Loucy (cell line): ENCODE measurements at regions not wholly inside any gene's neighbourhood (a gene's known extent, or its start where the extent isn't known, plus 50 kb on each side); places are given as distances from the start of the nearest gene placed in this dataset.

Source experiments
- H2AFZ ChIP-seq: fragments of 200-600 bp; sonication (generic); 2 replicates; pipeline ENCODE4 v1.6.0; 2016; ENCODE audit warnings: antibody characterized with exemption, mild to moderate bottlenecking, low read length, moderate library complexity
- H3F3A ChIP-seq: fragments of 200-600 bp; 2 replicates; pipeline ENCODE4 v1.6.0; 2016; ENCODE audit warnings: antibody characterized with exemption, low read depth, mild to moderate bottlenecking
- H3K27me3 ChIP-seq: fragments of 200-600 bp; sonication (generic); 2 replicates; pipeline ENCODE4 v1.6.1; 2014; ENCODE audit warnings: low read length, mild to moderate bottlenecking; ENCODE audit not compliant: insufficient read depth, poor library complexity, severe bottlenecking
- H3K36me3 ChIP-seq: fragments of 200-600 bp; sonication (generic); 2 replicates; pipeline ENCODE4 v1.6.1; 2016; ENCODE audit warnings: low read length; ENCODE audit not compliant: insufficient read depth
- H3K4me1 ChIP-seq: fragments of 200-600 bp; sonication (generic); 2 replicates; pipeline ENCODE4 v1.5.1; 2014; ENCODE audit warnings: low read length, mild to moderate bottlenecking; ENCODE audit not compliant: insufficient read depth, poor library complexity, severe bottlenecking
- H3K4me2 ChIP-seq: fragments of 200-600 bp; sonication (generic); 2 replicates; pipeline ENCODE4 v1.6.0; 2014; ENCODE audit warnings: antibody characterized with exemption, low read length, low read depth, mild to moderate bottlenecking; ENCODE audit not compliant: poor library complexity, severe bottlenecking
- H3K4me3 ChIP-seq: fragments of 200-600 bp; sonication (generic); 2 replicates; pipeline ENCODE4 v1.5.1; 2014; ENCODE audit warnings: low read length, mild to moderate bottlenecking, mixed read lengths; ENCODE audit not compliant: poor library complexity, severe bottlenecking
- H3K79me2 ChIP-seq: fragments of 200-600 bp; sonication (generic); 2 replicates; pipeline ENCODE4 v1.6.1; 2014; ENCODE audit warnings: low read length; ENCODE audit not compliant: insufficient read depth
- H3K9ac ChIP-seq: fragments of 200-600 bp; sonication (generic); 2 replicates; pipeline ENCODE4 v1.6.0; 2014; ENCODE audit warnings: mild to moderate bottlenecking, low read depth, low read length, moderate library complexity; ENCODE audit not compliant: poor library complexity, severe bottlenecking
- H3K9me2 ChIP-seq: fragments of 200-600 bp; sonication (generic); replicated peaks from 2 replicates; pipeline ENCODE4 v1.6.1; 2016; ENCODE audit warnings: low read depth, low read length, mixed read lengths
- H3K9me3 ChIP-seq: fragments of 200-600 bp; sonication (generic); 2 replicates; pipeline ENCODE4 v1.6.1; 2014; ENCODE audit warnings: mild to moderate bottlenecking, antibody characterized with exemption, low read length, low read depth; ENCODE audit not compliant: insufficient read depth
- H4K20me1 ChIP-seq: fragments of 200-600 bp; sonication (generic); 2 replicates; pipeline ENCODE4 v1.6.0; 2014; ENCODE audit warnings: antibody characterized with exemption, low read length, mild to moderate bottlenecking; ENCODE audit not compliant: insufficient read depth, poor library complexity, severe bottlenecking
- EZH2phosphoT487 ChIP-seq: fragments of 200-600 bp; IDR thresholded peaks from 2 replicates; pipeline ENCODE4 v1.6.1; 2018; ENCODE audit warnings: antibody characterized with exemption, mild to moderate bottlenecking, moderate library complexity, borderline replicate concordance
- TF ChIP-seq, protein P1 (sequence below): fragments of 200-600 bp; sonication (generic); conservative IDR thresholded peaks from 2 replicates; pipeline ENCODE4 v1.5.1; 2014; ENCODE audit warnings: mild to moderate bottlenecking, antibody characterized with exemption, low read length

- Histone ChIP-seq H3K9me2 (no peaks in the 10 kb centered on the region), H3K36me3 (no peaks in the 10 kb centered on the region), H3K9me3 (peaks cover 9% of the 10 kb centered on the region; the same call in 1 of the 2 replicates), H3K9ac (no peak overlapping the region), H2AFZ (no peak overlapping the region), H3F3A (no peaks in the 10 kb centered on the region), H3K4me2 (no peak overlapping the region), H3K79me2 (no peaks in the 10 kb centered on the region), H4K20me1 (no peaks in the 10 kb centered on the region), H3K27me3 (no peaks in the 10 kb centered on the region), H3K4me3 (no peak overlapping the region), H3K4me1 (no peaks in the 10 kb centered on the region)
- TF ChIP-seq EZH2phosphoT487: no peak
- TF ChIP-seq, protein P1, sequence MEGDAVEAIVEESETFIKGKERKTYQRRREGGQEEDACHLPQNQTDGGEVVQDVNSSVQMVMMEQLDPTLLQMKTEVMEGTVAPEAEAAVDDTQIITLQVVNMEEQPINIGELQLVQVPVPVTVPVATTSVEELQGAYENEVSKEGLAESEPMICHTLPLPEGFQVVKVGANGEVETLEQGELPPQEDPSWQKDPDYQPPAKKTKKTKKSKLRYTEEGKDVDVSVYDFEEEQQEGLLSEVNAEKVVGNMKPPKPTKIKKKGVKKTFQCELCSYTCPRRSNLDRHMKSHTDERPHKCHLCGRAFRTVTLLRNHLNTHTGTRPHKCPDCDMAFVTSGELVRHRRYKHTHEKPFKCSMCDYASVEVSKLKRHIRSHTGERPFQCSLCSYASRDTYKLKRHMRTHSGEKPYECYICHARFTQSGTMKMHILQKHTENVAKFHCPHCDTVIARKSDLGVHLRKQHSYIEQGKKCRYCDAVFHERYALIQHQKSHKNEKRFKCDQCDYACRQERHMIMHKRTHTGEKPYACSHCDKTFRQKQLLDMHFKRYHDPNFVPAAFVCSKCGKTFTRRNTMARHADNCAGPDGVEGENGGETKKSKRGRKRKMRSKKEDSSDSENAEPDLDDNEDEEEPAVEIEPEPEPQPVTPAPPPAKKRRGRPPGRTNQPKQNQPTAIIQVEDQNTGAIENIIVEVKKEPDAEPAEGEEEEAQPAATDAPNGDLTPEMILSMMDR: no peak
These were observed 100.0 kb upstream of the KBTBD8 start for GRCh38 chr3:66898155-66898554.

DNA sequence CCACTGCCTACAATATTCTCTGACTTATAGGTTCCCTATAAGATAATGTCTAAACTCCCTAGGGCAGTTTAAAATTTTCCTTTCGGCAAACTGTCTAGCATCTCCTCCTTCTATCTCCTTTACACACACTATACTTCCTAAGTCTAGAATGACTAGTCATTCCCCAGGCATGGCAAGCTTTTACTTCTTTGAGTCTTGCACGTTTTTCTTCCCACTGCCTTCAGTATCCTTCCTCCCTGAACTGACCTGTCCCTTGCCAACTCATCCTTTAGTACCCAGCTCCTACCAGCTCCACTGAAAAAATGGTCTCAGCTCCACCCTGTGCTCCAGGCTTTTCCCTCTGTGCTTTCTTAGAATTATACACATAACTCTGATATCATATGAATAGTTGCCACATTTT lies 93.8 kb upstream of the KBTBD8 start:
- no peaks in the 10 kb centered on the region for H3K4me1 ChIP-seq
- no peaks in the 10 kb centered on the region for H4K20me1 ChIP-seq
- no peaks in the 10 kb centered on the region for H3K27me3 ChIP-seq
- H3K9me2 ChIP-seq: no peaks in the 10 kb centered on the region
- H3K36me3 ChIP-seq: no peaks in the 10 kb centered on the region
- H2AFZ ChIP-seq: no peak overlapping the region
- peaks cover 5% of the 10 kb centered on the region; the same call in 1 of the 2 replicates for H3K9me3 ChIP-seq
- H3K4me3 ChIP-seq: no peak overlapping the region
- H3F3A ChIP-seq: no peaks in the 10 kb centered on the region
- TF ChIP-seq, protein P1: no peak
- TF ChIP-seq EZH2phosphoT487: no peak
- H3K79me2 ChIP-seq: no peaks in the 10 kb centered on the region
- H3K9ac ChIP-seq: no peak overlapping the region
- H3K4me2 ChIP-seq: no peak overlapping the region

DNA sequence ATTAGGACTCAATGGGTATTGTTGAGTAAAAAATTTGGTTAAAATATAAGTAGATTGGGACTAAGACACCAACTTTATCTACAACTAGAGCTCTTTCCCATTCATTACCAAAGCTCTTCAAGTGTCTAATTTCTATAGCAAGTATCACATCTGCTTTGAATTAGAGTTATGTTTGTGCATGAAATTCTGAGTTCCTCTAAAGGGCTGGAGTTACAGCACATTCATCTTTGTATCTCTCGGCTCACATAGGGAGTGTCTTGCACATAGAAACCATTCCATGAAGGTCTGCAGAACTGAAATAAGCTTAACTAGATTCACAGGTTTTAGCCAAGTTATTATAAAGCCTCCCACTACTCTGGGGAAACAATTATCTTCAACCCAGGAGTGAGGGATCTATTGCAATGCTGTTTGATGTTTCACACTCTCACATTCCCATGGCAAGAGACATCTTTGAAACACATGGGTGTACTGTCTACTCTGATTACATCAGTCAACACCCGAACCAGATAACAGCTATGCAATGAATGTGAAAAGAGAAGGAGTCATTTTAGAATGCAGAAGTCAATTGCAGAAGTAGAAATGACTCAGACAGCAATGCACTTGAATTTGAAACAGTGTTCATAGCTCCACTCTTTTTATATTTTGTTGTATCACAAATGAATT lies 93.1 kb upstream of the KBTBD8 start:
- TF ChIP-seq, protein P1: no peak
- TF ChIP-seq EZH2phosphoT487: no peak
- H3K4me2 ChIP-seq: no peak overlapping the region
- H3K27me3 ChIP-seq: no peaks in the 10 kb centered on the region

More for the DNA sequence above, 93.1 kb upstream of the KBTBD8 start:
- H4K20me1 ChIP-seq: no peaks in the 10 kb centered on the region
- no peaks in the 10 kb centered on the region for H3K9me2 ChIP-seq
- H3K36me3 ChIP-seq: no peaks in the 10 kb centered on the region
- H3K79me2 ChIP-seq: no peaks in the 10 kb centered on the region
- no peak overlapping the region for H3K9ac ChIP-seq
- H2AFZ ChIP-seq: no peak overlapping the region
- peaks cover 5% of the 10 kb centered on the region; the same call in 1 of the 2 replicates for H3K9me3 ChIP-seq
- H3K4me1 ChIP-seq: no peaks in the 10 kb centered on the region
- no peaks in the 10 kb centered on the region for H3F3A ChIP-seq
- no peak overlapping the region for H3K4me3 ChIP-seq
